VCaP (cell line): ENCODE measurements at regions not wholly inside any gene's neighbourhood (a gene's known extent, or its start where the extent isn't known, plus 50 kb on each side); places are given as distances from the start of the nearest gene placed in this dataset.

Experiments
- H3K27ac ChIP-seq: fragments of 450-650 bp; 2 replicates; pipeline ENCODE4 v1.5.1; 2017
- CTCF ChIP-seq: fragments of 450-650 bp; conservative IDR thresholded peaks from 2 replicates; pipeline ENCODE4 v1.5.1; 2017; ENCODE audit warnings: mild to moderate bottlenecking, moderate library complexity

GRCh38 chr6:120348926-120349325, 985.4 kb downstream of the TBC1D32 start:
- no peak overlapping the region for H3K27ac ChIP-seq
- TF ChIP-seq CTCF: no peak

GRCh38 chr6:120328521-120328920, 979.0 kb upstream of the MAN1A1 start:
- no peak overlapping the region for H3K27ac ChIP-seq
- no peak for TF ChIP-seq CTCF

- H3K27ac ChIP-seq: no peak overlapping the region
- TF ChIP-seq CTCF: no peak
Measured at GRCh38 chr6:120320481-120321162, 971.1 kb upstream of the MAN1A1 start.

GRCh38 chr6:120304223-120304622, 954.7 kb upstream of the MAN1A1 start:
- TF ChIP-seq CTCF: no peak
- H3K27ac ChIP-seq: no peak overlapping the region

- no peak overlapping the region for H3K27ac ChIP-seq
- no peak for TF ChIP-seq CTCF
Measured at GRCh38 chr6:120303527-120303926, 954.0 kb upstream of the MAN1A1 start.

- H3K27ac ChIP-seq: no peak overlapping the region
- no peak for TF ChIP-seq CTCF
Measured at GRCh38 chr6:120302041-120302440, 952.5 kb upstream of the MAN1A1 start.

- no peak for TF ChIP-seq CTCF
- H3K27ac ChIP-seq: no peak overlapping the region
Measured at GRCh38 chr6:120290964-120291363, 941.4 kb upstream of the MAN1A1 start.
